HCT116 (cell line): ENCODE measurements at regions not wholly inside any gene's neighbourhood (a gene's known extent, or its start where the extent isn't known, plus 50 kb on each side); places are given as distances from the start of the nearest gene placed in this dataset.

ENCODE experiments used
- ATAC-seq: fragments of 200-7000 bp; cut with Tn5 transposase; 2 replicates; pipeline ENCODE4 v1.9.1; 2020; ENCODE audit warnings: mild to moderate bottlenecking, moderate library complexity
- BruUV-seq: library from RNA; stranded (reverse); fragments of 400-500 nt; replicated peaks from 2 replicates; lab custom pipeline; 2021; lab: Mats Ljungman, UMichigan
- CTCF ChIA-PET: fragments of 300-600 bp; sonication (Branson Sonifier 250); formaldehyde crosslinking; loops from one replicate; lab custom pipeline; 2021; ENCODE audit warnings: antibody characterized with exemption; lab: Charles Lee
- POLR2A ChIA-PET: fragments of 300-600, 350-600 bp; sonication (Branson Sonifier 250); formaldehyde crosslinking; loops from one replicate; lab custom pipeline; 2021; ENCODE audit warnings: antibody characterized with exemption; lab: Charles Lee
- RAD21 ChIA-PET, 2 experiments: fragments of 300-600 bp; sonication (Branson Sonifier 250); formaldehyde crosslinking; loops; one replicate each; lab custom pipeline; 2023; ENCODE audit warnings: low total read pairs in 2 of 2; ENCODE audit not compliant: uncharacterized antibody in 2 of 2, unreplicated experiment in 2 of 2, low non-redundant PET in 1 of 2; lab: Charles Lee
- DNase-seq: peaks from one replicate; pipeline ENCODE4 v3.0.0-alpha.2; 2010; ENCODE audit warnings: low read depth, low spot score
- H2AFZ ChIP-seq: fragments of 200-600 bp; shearing (Covaris generic), sonication (generic); 2 replicates; pipeline ENCODE4 v1.6.1; 2017; ENCODE audit warnings: low read depth, mixed run types, mixed read lengths, antibody characterized with exemption, low read length; ENCODE audit not compliant: poor library complexity, severe bottlenecking
- H3K27ac ChIP-seq: 2 replicates; pipeline ENCODE4 v1.5.1; 2012; ENCODE audit warnings: low read depth, low read length
- H3K27me3 ChIP-seq: fragments of 200-600 bp; sonication (generic); 2 replicates; pipeline ENCODE4 v1.6.1; 2016; ENCODE audit warnings: mixed run types, low read length, mixed read lengths; ENCODE audit not compliant: insufficient read depth
- H3K36me3 ChIP-seq, 2 experiments: fragments of 200-500 bp in 1 of 2; fragments of 200-600 bp in 1 of 2; sonication (Bioruptor generic) in 1 of 2; sonication (generic) in 1 of 2; 2 replicates each; pipeline versions ENCODE4 v1.5.1 to v1.6.1; 2014 to 2016; ENCODE audit warnings: low read length in 2 of 2, inconsistent platforms in 1 of 2, mixed read lengths in 1 of 2, mixed run types in 1 of 2; ENCODE audit not compliant: insufficient read depth in 2 of 2, control insufficient read depth in 1 of 2
- H3K4me1 ChIP-seq, 2 experiments: fragments of 200-600 bp in 1 of 2; sonication (generic) in 1 of 2; 2 replicates each; pipeline versions ENCODE4 v1.5.1 to v1.6.1; 2012 to 2017; ENCODE audit warnings: low read length in 2 of 2, inconsistent platforms in 1 of 2, mild to moderate bottlenecking in 1 of 2, mixed read lengths in 1 of 2, mixed run types in 1 of 2, moderate library complexity in 1 of 2; ENCODE audit not compliant: insufficient read depth in 2 of 2, control insufficient read depth in 1 of 2
- H3K4me2 ChIP-seq: fragments of 200-600 bp; sonication (generic); 2 replicates; pipeline ENCODE4 v1.6.1; 2017; ENCODE audit warnings: mixed run types, low read length, mixed read lengths
- H3K4me3 ChIP-seq, 2 experiments: fragments of 200-600 bp in 1 of 2; sonication (generic) in 1 of 2; replicated peaks in 1 of 2; 2 replicates each; pipeline ENCODE4 v1.5.1; 2011 to 2016; ENCODE audit warnings: low read length in 2 of 2, control low read depth in 1 of 2, low read depth in 1 of 2, mild to moderate bottlenecking in 1 of 2, mixed read lengths in 1 of 2, mixed run types in 1 of 2
- H3K79me2 ChIP-seq: fragments of 200-600 bp; sonication (generic); 2 replicates; pipeline ENCODE4 v1.6.1; 2017; ENCODE audit warnings: mild to moderate bottlenecking, mixed run types, low read length, moderate library complexity, mixed read lengths; ENCODE audit not compliant: insufficient read depth
- H3K9ac ChIP-seq: fragments of 200-600 bp; sonication (generic); 2 replicates; pipeline ENCODE4 v1.6.1; 2016; ENCODE audit warnings: low read length, mixed read lengths
- H3K9me2 ChIP-seq: fragments of 200-600 bp; sonication (generic), shearing (Covaris generic); 2 replicates; pipeline ENCODE4 v1.6.1; 2017; ENCODE audit warnings: mixed run types, mild to moderate bottlenecking, moderate library complexity; ENCODE audit not compliant: insufficient read depth
- H3K9me3 ChIP-seq, 2 experiments: fragments of 200-500 bp in 1 of 2; fragments of 200-600 bp in 1 of 2; sonication (Bioruptor generic) in 1 of 2; sonication (generic) in 1 of 2; 2 replicates each; pipeline ENCODE4 v1.6.1; 2014 to 2017; ENCODE audit warnings: low read length in 2 of 2, mixed read lengths in 2 of 2, inconsistent platforms in 1 of 2, low read depth in 1 of 2, mild to moderate bottlenecking in 1 of 2, mixed run types in 1 of 2, moderate library complexity in 1 of 2; ENCODE audit not compliant: control insufficient read depth in 1 of 2, insufficient read depth in 1 of 2
- H4K20me1 ChIP-seq: fragments of 200-600 bp; sonication (generic), shearing (Covaris generic); 2 replicates; pipeline ENCODE4 v1.6.1; 2017; ENCODE audit warnings: mixed run types, mild to moderate bottlenecking, moderate library complexity; ENCODE audit not compliant: insufficient read depth
- CEBPB ChIP-seq: IDR thresholded peaks from 2 replicates; pipeline ENCODE4 v1.6.1; 2012; ENCODE audit warnings: low read depth
- EZH2phosphoT487 ChIP-seq: fragments of 200-600 bp; IDR thresholded peaks from 2 replicates; pipeline ENCODE4 v1.6.1; 2018; ENCODE audit warnings: antibody characterized with exemption, borderline replicate concordance
- FOSL1 ChIP-seq: IDR thresholded peaks from 2 replicates; pipeline ENCODE4 v1.6.1; 2012; ENCODE audit warnings: low read depth
- MAX ChIP-seq: IDR thresholded peaks from 2 replicates; pipeline ENCODE4 v1.6.1; 2012
- POLR2A ChIP-seq: IDR thresholded peaks from 2 replicates; pipeline ENCODE4 v1.7.0; 2011; ENCODE audit warnings: borderline replicate concordance; ENCODE audit not compliant: insufficient read depth, insufficient read length; ENCODE audit errors: extremely low read depth
- RAD21 ChIP-seq: IDR thresholded peaks from 2 replicates; pipeline ENCODE4 v1.6.1; 2012; ENCODE audit warnings: low read depth, mild to moderate bottlenecking
- REST ChIP-seq: IDR thresholded peaks from 2 replicates; pipeline ENCODE4 v1.6.1; 2012; ENCODE audit warnings: low read depth
- SP1 ChIP-seq: IDR thresholded peaks from 2 replicates; pipeline ENCODE4 v1.6.1; 2012; ENCODE audit warnings: low read depth
- SRF ChIP-seq: IDR thresholded peaks from 2 replicates; pipeline ENCODE4 v1.6.1; 2012; ENCODE audit warnings: low read depth
- TCF7L2 ChIP-seq: IDR thresholded peaks from 2 replicates; pipeline ENCODE4 v1.7.0; 2011; ENCODE audit warnings: borderline replicate concordance, inconsistent platforms; ENCODE audit not compliant: insufficient read depth, insufficient read length; ENCODE audit errors: extremely low read depth
- YY1 ChIP-seq: IDR thresholded peaks from 2 replicates; pipeline ENCODE4 v1.6.1; 2011; ENCODE audit warnings: low read length, low read depth, moderate library complexity, mild to moderate bottlenecking; ENCODE audit not compliant: insufficient replicate concordance; ENCODE audit errors: extremely low read depth
- ZBTB33 ChIP-seq: IDR thresholded peaks from 2 replicates; pipeline ENCODE4 v1.6.1; 2011; ENCODE audit warnings: mild to moderate bottlenecking, low read length, moderate library complexity; ENCODE audit not compliant: insufficient replicate concordance; ENCODE audit errors: extremely low read depth
- ZNF274 ChIP-seq: fragments of 200-500 bp; sonication (Bioruptor generic); IDR thresholded peaks from 2 replicates; pipeline ENCODE4 v1.6.1; 2014; ENCODE audit warnings: mild to moderate bottlenecking, low read depth, low read length, inconsistent platforms
- intact Hi-C: fragments of 100-400 bp; cut with micrococcal nuclease; formaldehyde crosslinking; loops from 2 replicates; pipeline ENCODE4 v1.10.0; 2022
- TF ChIP-seq, protein P1 (sequence below), 3 experiments: fragments of 200-600 bp in 1 of 3; sonication (generic) in 1 of 3; IDR thresholded peaks in 2 of 3; conservative IDR thresholded peaks in 1 of 3; 2 replicates each; pipeline ENCODE4 v1.5.1; 2012 to 2017; ENCODE audit warnings: low read depth in 2 of 3, low read length in 2 of 3, antibody characterized with exemption in 1 of 3, borderline replicate concordance in 1 of 3, control low read depth in 1 of 3, mild to moderate bottlenecking in 1 of 3, mixed read lengths in 1 of 3, mixed run types in 1 of 3, moderate library complexity in 1 of 3; ENCODE audit not compliant: insufficient read depth in 1 of 3
- TF ChIP-seq, protein P2 (sequence below): IDR thresholded peaks from 2 replicates; pipeline ENCODE4 v1.6.1; 2012

- no peaks in the 10 kb centered on the region for H3K36me3 ChIP-seq
- no peak for TF ChIP-seq ZBTB33
- TF ChIP-seq, protein P1, sequence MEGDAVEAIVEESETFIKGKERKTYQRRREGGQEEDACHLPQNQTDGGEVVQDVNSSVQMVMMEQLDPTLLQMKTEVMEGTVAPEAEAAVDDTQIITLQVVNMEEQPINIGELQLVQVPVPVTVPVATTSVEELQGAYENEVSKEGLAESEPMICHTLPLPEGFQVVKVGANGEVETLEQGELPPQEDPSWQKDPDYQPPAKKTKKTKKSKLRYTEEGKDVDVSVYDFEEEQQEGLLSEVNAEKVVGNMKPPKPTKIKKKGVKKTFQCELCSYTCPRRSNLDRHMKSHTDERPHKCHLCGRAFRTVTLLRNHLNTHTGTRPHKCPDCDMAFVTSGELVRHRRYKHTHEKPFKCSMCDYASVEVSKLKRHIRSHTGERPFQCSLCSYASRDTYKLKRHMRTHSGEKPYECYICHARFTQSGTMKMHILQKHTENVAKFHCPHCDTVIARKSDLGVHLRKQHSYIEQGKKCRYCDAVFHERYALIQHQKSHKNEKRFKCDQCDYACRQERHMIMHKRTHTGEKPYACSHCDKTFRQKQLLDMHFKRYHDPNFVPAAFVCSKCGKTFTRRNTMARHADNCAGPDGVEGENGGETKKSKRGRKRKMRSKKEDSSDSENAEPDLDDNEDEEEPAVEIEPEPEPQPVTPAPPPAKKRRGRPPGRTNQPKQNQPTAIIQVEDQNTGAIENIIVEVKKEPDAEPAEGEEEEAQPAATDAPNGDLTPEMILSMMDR (IDR thresholded peaks at IDR 0.05 in 2 of 3, conservative IDR thresholded peaks at IDR 0.05 in 1 of 3; ENCODE audit: borderline replicate concordance in 1 of 3, insufficient read depth in 1 of 3, low read depth in 2 of 3, low read length in 2 of 3) = no peak
- no peak for TF ChIP-seq SRF
- TF ChIP-seq SP1 = no peak
- no peak for TF ChIP-seq ZNF274
- TF ChIP-seq TCF7L2 = no peak
- TF ChIP-seq EZH2phosphoT487 = no peak
- no peak for TF ChIP-seq CEBPB
- TF ChIP-seq MAX = no peak
- no peak for TF ChIP-seq POLR2A
- TF ChIP-seq REST = no peak
- TF ChIP-seq YY1 = no peak
- TF ChIP-seq, protein P2, sequence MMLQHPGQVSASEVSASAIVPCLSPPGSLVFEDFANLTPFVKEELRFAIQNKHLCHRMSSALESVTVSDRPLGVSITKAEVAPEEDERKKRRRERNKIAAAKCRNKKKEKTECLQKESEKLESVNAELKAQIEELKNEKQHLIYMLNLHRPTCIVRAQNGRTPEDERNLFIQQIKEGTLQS = no peak
- TF ChIP-seq RAD21 = no peak
- TF ChIP-seq FOSL1 = no peak
- TF ChIP-seq, all 23 proteins: peak for 0
- Histone ChIP-seq H3K27ac (no peak overlapping the region), H4K20me1 (no peaks in the 10 kb centered on the region), H3K4me2 (no peak overlapping the region), H3K9me3 (peaks cover 0 to 11% of the 10 kb centered on the region in 2 experiments; a peak in 1 of 4 replicates), H3K9ac (no peak overlapping the region), H3K4me3 (no peak overlapping the region), H3K27me3 (no peaks in the 10 kb centered on the region), H3K4me1 (no peaks in the 10 kb centered on the region), H2AFZ (no peak overlapping the region), H3K9me2 (no peaks in the 10 kb centered on the region), H3K79me2 (no peaks in the 10 kb centered on the region)
- intact Hi-C loops = no loop called here
- POLR2A ChIA-PET = no interaction called here
- CTCF ChIA-PET = no interaction called here
- BruUV-seq = no TSS peak
- no peak for DNase-seq
- ATAC-seq = no peak
- RAD21 ChIA-PET = no interaction called here
Measured at GRCh38 chr13:78323040-78323439, 280.3 kb downstream of the POU4F1 start.
